Gastroesophageal sphincter (tissue), 3 donors: ENCODE measurements at regions not wholly inside any gene's neighbourhood (a gene's known extent, or its start where the extent isn't known, plus 50 kb on each side); places are given as distances from the start of the nearest gene placed in this dataset.

Experiments used
- POLR2AphosphoS5 ChIP-seq: sonication (generic); formaldehyde crosslinking; IDR thresholded peaks from one replicate; pipeline ENCODE4 v1.6.1; 2017; ENCODE audit warnings: antibody characterized with exemption
- TF ChIP-seq, protein P1 (sequence below), 4 experiments: fragments of 200-600 bp in 2 of 4; fragments of 450-650 bp in 2 of 4; sonication (generic) in 1 of 4; IDR thresholded peaks; one replicate each; pipeline ENCODE4 v1.5.1; 2017 to 2019; ENCODE audit warnings: antibody characterized with exemption in 4 of 4, mild to moderate bottlenecking in 2 of 4, moderate library complexity in 2 of 4

DNA sequence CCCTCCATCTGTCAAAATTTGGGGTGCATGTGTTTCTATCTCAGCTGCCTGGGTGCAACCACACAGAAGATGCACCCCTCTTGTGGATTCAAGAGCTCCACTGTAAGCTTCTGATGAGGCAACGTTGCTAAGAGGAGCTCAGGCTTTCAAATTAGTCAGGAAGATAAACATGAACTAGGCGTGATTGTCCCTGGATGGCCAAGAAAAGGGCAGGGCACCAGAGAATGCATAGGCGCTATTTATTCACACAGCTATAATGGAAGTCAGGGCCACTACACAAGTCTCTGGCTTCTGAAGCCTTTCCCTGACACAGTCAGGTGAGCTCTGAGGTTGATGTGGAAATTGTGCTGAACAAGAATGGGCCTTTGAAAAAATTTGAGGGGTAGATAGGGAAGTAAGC lies 1466.0 kb upstream of the CELF4 start:
- TF ChIP-seq, protein P1, sequence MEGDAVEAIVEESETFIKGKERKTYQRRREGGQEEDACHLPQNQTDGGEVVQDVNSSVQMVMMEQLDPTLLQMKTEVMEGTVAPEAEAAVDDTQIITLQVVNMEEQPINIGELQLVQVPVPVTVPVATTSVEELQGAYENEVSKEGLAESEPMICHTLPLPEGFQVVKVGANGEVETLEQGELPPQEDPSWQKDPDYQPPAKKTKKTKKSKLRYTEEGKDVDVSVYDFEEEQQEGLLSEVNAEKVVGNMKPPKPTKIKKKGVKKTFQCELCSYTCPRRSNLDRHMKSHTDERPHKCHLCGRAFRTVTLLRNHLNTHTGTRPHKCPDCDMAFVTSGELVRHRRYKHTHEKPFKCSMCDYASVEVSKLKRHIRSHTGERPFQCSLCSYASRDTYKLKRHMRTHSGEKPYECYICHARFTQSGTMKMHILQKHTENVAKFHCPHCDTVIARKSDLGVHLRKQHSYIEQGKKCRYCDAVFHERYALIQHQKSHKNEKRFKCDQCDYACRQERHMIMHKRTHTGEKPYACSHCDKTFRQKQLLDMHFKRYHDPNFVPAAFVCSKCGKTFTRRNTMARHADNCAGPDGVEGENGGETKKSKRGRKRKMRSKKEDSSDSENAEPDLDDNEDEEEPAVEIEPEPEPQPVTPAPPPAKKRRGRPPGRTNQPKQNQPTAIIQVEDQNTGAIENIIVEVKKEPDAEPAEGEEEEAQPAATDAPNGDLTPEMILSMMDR (IDR thresholded peaks at IDR 0.05) = no peak
- TF ChIP-seq POLR2AphosphoS5 = no peak
